ENCODE measurements at regions not wholly inside any gene's neighbourhood (a gene's known extent, or its start where the extent isn't known, plus 50 kb on each side); places are given as distances from the start of the nearest gene placed in this dataset.

GRCh38 chr11:130711193-130711592 lies 205.1 kb downstream of the SNX19 start:
- no peak for DNase-seq (ENCODE audit: extremely low read depth, low read depth)
- TF ChIP-seq CTCF (IDR thresholded peaks at IDR 0.05; ENCODE audit: low read depth, low read length), result no peak

- DNase-seq (ENCODE audit: extremely low read depth, low read depth), result no peak
- no peak for TF ChIP-seq CTCF (IDR thresholded peaks at IDR 0.05; ENCODE audit: low read depth, low read length)
These were observed 203.8 kb downstream of the SNX19 start for GRCh38 chr11:130712480-130712879.

- no peak for DNase-seq (ENCODE audit: extremely low read depth, low read depth)
These were observed 201.0 kb downstream of the SNX19 start for GRCh38 chr11:130715085-130715876.

GRCh38 chr11:130715877-130716220 lies 200.4 kb downstream of the SNX19 start:
- no peak for DNase-seq (ENCODE audit: extremely low read depth, low read depth)
- no peak for TF ChIP-seq CTCF (IDR thresholded peaks at IDR 0.05; ENCODE audit: low read depth, low read length)

More at GRCh38 chr11:130715085-130715876, 201.0 kb downstream of the SNX19 start:
- TF ChIP-seq CTCF (IDR thresholded peaks at IDR 0.05; ENCODE audit: low read depth, low read length), result no peak

- no peak for DNase-seq (ENCODE audit: extremely low read depth, low read depth)
- TF ChIP-seq CTCF (IDR thresholded peaks at IDR 0.05; ENCODE audit: low read depth, low read length), result no peak
These were observed 198.2 kb downstream of the SNX19 start for GRCh38 chr11:130718120-130718519.

- DNase-seq (ENCODE audit: extremely low read depth, low read depth), result no peak
- no peak for TF ChIP-seq CTCF (IDR thresholded peaks at IDR 0.05; ENCODE audit: low read depth, low read length)
These were observed 196.9 kb downstream of the SNX19 start for GRCh38 chr11:130719220-130719915.

Data from AG09319 (cell line).